Endothelial cell of umbilical vein (primary cell): ENCODE measurements at regions not wholly inside any gene's neighbourhood (a gene's known extent, or its start where the extent isn't known, plus 50 kb on each side); places are given as distances from the start of the nearest gene placed in this dataset.

Experiments used
- CTCF ChIP-seq, 2 donors: IDR thresholded peaks; 1 replicate in 1 of 2; 2 replicates in 1 of 2; pipeline ENCODE4 v1.5.1; 2011; ENCODE audit warnings: low read length in 2 of 2, mild to moderate bottlenecking in 2 of 2, moderate library complexity in 2 of 2, control low read depth in 1 of 2, inconsistent platforms in 1 of 2, low read depth in 1 of 2; ENCODE audit not compliant: insufficient read depth in 1 of 2; ENCODE audit errors: extremely low read depth in 1 of 2
- EZH2 ChIP-seq: IDR thresholded peaks from 2 replicates; pipeline ENCODE4 v1.6.1; 2012; ENCODE audit warnings: borderline replicate concordance, low read depth, mild to moderate bottlenecking, moderate library complexity, low read length, inconsistent platforms; ENCODE audit not compliant: severe bottlenecking
- FOS ChIP-seq: IDR thresholded peaks from 2 replicates; pipeline ENCODE4 v1.6.1; 2011; ENCODE audit warnings: mild to moderate bottlenecking, low read length, moderate library complexity, borderline replicate concordance; ENCODE audit not compliant: insufficient read depth
- GATA2 ChIP-seq: IDR thresholded peaks from 2 replicates; pipeline ENCODE4 v1.7.0; 2011; ENCODE audit warnings: low read depth, mild to moderate bottlenecking, moderate library complexity, mixed read lengths, low read length; ENCODE audit not compliant: insufficient read length, insufficient read depth
- MAX ChIP-seq: IDR thresholded peaks from 2 replicates; pipeline ENCODE4 v1.6.1; 2011; ENCODE audit not compliant: insufficient read depth, insufficient read length
- MYC ChIP-seq: IDR thresholded peaks from one replicate; pipeline ENCODE4 v1.6.1; 2011; ENCODE audit warnings: mild to moderate bottlenecking, low read depth, low read length
- POLR2A ChIP-seq: IDR thresholded peaks from 2 replicates; pipeline ENCODE4 v1.6.1; 2012; ENCODE audit warnings: low read depth, mild to moderate bottlenecking, control low read depth, low read length

GRCh38 chr9:65411901-65412300, 126.9 kb upstream of the FOXD4L5 start:
- TF ChIP-seq FOS, result no peak
- TF ChIP-seq CTCF (IDR thresholded peaks at IDR 0.05; ENCODE audit: extremely low read depth in 1 of 2, insufficient read depth in 1 of 2, low read depth in 1 of 2, low read length in 2 of 2), result no peak
- no peak for TF ChIP-seq MYC
- TF ChIP-seq POLR2A, result no peak
- no peak for TF ChIP-seq MAX
- no peak for TF ChIP-seq GATA2
- TF ChIP-seq EZH2, result no peak
